ENCODE measurements at regions not wholly inside any gene's neighbourhood (a gene's known extent, or its start where the extent isn't known, plus 50 kb on each side); places are given as distances from the start of the nearest gene placed in this dataset.

- TF ChIP-seq EZH2phosphoT487 (IDR thresholded peaks at IDR 0.05; ENCODE audit: insufficient read depth, low read depth) (no peak), EZH2 (IDR thresholded peaks at IDR 0.05; ENCODE audit: insufficient read depth, poor library complexity, severe bottlenecking) (no peak)
These were observed 1725.0 kb downstream of the TP53TG3F start for GRCh38 chr16:35184356-35184870.

Measured in GM23248 (cell line).